ENCODE measurements at regions not wholly inside any gene's neighbourhood (a gene's known extent, or its start where the extent isn't known, plus 50 kb on each side); places are given as distances from the start of the nearest gene placed in this dataset.

GRCh38 chr4:176422001-176422400, 102.2 kb downstream of the SPCS3 start:
- Histone ChIP-seq H3K27me3 (ENCODE audit: insufficient read depth, poor library complexity, severe bottlenecking) (no peaks in the 10 kb centered on the region), H3K4me3 (replicated peaks; ENCODE audit: insufficient read depth, low read length) (no peak overlapping the region), H3K27ac (replicated peaks) (no peak overlapping the region)
- no peak for DNase-seq (ENCODE audit: low read depth in 1 of 2, low spot score in 1 of 2)
- TF ChIP-seq REST (IDR thresholded peaks at IDR 0.05; ENCODE audit: insufficient replicate concordance, low read depth) (no peak), GABPA (IDR thresholded peaks at IDR 0.05; ENCODE audit: low read depth) (no peak), SPI1 (IDR thresholded peaks at IDR 0.05; ENCODE audit: borderline replicate concordance, low read depth) (no peak), POLR2AphosphoS5 (IDR thresholded peaks at IDR 0.05; ENCODE audit: low read depth) (no peak)

GRCh38 chr4:176422511-176422910, 102.7 kb downstream of the SPCS3 start:
- no peak overlapping the region for H3K4me3 ChIP-seq (replicated peaks; ENCODE audit: insufficient read depth, low read length)

GRCh38 chr4:176425035-176425434, 105.3 kb downstream of the SPCS3 start:
- H3K4me3 ChIP-seq (replicated peaks; ENCODE audit: insufficient read depth, low read length), result no peak overlapping the region
- no peak for TF ChIP-seq SPI1 (IDR thresholded peaks at IDR 0.05; ENCODE audit: borderline replicate concordance, low read depth)
- TF ChIP-seq GABPA (IDR thresholded peaks at IDR 0.05; ENCODE audit: low read depth), result no peak
- no peak for TF ChIP-seq POLR2AphosphoS5 (IDR thresholded peaks at IDR 0.05; ENCODE audit: low read depth)
- TF ChIP-seq CTCF (IDR thresholded peaks at IDR 0.05; ENCODE audit: insufficient read depth, low read length), result no peak
- TF ChIP-seq REST (IDR thresholded peaks at IDR 0.05; ENCODE audit: insufficient replicate concordance, low read depth), result no peak
- H3K27me3 ChIP-seq (ENCODE audit: insufficient read depth, poor library complexity, severe bottlenecking), result no peaks in the 10 kb centered on the region
- DNase-seq (ENCODE audit: low read depth in 1 of 2, low spot score in 1 of 2), result no peak
- no peak overlapping the region for H3K27ac ChIP-seq (replicated peaks)

More at GRCh38 chr4:176422511-176422910, 102.7 kb downstream of the SPCS3 start:
- TF ChIP-seq GABPA (IDR thresholded peaks at IDR 0.05; ENCODE audit: low read depth) (no peak), REST (IDR thresholded peaks at IDR 0.05; ENCODE audit: insufficient replicate concordance, low read depth) (no peak), POLR2AphosphoS5 (IDR thresholded peaks at IDR 0.05; ENCODE audit: low read depth) (no peak), SPI1 (IDR thresholded peaks at IDR 0.05; ENCODE audit: borderline replicate concordance, low read depth) (no peak), CTCF (IDR thresholded peaks at IDR 0.05; ENCODE audit: insufficient read depth, low read length) (no peak)
- Histone ChIP-seq H3K27ac (replicated peaks) (no peak overlapping the region), H3K27me3 (ENCODE audit: insufficient read depth, poor library complexity, severe bottlenecking) (no peaks in the 10 kb centered on the region)
- no peak for DNase-seq (ENCODE audit: low read depth in 1 of 2, low spot score in 1 of 2)
